HL-60 (cell line): ENCODE measurements at regions not wholly inside any gene's neighbourhood (a gene's known extent, or its start where the extent isn't known, plus 50 kb on each side); places are given as distances from the start of the nearest gene placed in this dataset.

Experiments used
- GABPA ChIP-seq: IDR thresholded peaks from 2 replicates; pipeline ENCODE4 v1.6.1; 2012; ENCODE audit warnings: low read depth
- POLR2AphosphoS5 ChIP-seq: IDR thresholded peaks from 2 replicates; pipeline ENCODE4 v1.6.1; 2012; ENCODE audit warnings: low read depth
- TF ChIP-seq, protein P1 (sequence below): IDR thresholded peaks from one replicate; pipeline ENCODE4 v1.5.1; 2011; ENCODE audit warnings: low read length, control low read depth, inconsistent platforms; ENCODE audit not compliant: insufficient read depth

- TF ChIP-seq, protein P1, sequence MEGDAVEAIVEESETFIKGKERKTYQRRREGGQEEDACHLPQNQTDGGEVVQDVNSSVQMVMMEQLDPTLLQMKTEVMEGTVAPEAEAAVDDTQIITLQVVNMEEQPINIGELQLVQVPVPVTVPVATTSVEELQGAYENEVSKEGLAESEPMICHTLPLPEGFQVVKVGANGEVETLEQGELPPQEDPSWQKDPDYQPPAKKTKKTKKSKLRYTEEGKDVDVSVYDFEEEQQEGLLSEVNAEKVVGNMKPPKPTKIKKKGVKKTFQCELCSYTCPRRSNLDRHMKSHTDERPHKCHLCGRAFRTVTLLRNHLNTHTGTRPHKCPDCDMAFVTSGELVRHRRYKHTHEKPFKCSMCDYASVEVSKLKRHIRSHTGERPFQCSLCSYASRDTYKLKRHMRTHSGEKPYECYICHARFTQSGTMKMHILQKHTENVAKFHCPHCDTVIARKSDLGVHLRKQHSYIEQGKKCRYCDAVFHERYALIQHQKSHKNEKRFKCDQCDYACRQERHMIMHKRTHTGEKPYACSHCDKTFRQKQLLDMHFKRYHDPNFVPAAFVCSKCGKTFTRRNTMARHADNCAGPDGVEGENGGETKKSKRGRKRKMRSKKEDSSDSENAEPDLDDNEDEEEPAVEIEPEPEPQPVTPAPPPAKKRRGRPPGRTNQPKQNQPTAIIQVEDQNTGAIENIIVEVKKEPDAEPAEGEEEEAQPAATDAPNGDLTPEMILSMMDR = no peak
- TF ChIP-seq POLR2AphosphoS5 (no peak), GABPA (no peak)
Observed at GRCh38 chr1:100622966-100623762, 85.2 kb downstream of the GPR88 start.
